ENCODE measurements at regions not wholly inside any gene's neighbourhood (a gene's known extent, or its start where the extent isn't known, plus 50 kb on each side); places are given as distances from the start of the nearest gene placed in this dataset.

DNA sequence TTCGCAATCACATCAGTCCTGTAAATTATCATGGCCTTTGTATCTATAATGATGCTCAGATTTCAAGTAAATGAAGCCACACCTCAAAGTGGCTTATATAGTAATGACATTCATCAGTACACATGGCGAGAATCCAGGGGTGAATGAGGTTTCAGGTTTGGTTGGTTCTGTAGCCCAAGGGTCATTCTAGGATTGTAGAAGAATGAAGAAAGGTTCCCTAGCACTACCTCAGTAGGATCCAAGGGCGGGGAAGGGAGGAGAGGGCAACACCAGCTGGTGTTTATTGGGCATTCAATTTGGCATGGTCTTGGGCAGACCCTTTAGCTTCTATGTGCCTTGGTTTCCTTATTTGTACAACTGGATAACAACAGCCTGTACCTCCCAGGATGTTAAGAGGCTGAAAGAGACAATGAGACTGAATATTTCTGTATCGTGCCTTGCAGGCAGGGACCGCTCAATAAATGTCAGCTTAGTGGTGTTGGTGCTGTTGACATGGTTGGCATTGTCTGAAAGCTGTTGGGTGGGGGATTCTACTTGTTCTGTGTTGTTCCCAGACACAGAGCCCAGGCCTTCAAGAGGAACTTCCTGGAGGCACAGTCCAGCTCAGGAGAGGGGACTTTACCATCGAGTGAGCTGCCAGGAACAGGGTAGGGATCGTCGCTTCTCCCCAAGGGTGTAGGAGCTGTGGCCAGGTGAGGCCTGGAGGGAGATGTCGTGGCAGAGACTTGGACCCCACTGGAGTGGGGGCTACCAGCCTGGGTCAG, 388.2 kb downstream of the PTPRU start:
- ChIA-PET POLR2A (no interaction called here), RAD21 (ENCODE audit: low non-redundant PET in 1 of 2, low total read pairs in 2 of 2, uncharacterized antibody in 2 of 2, unreplicated experiment in 2 of 2) (no interaction called here), CTCF (no interaction called here)
- Histone ChIP-seq H3K9ac (ENCODE audit: low read length) (no peak overlapping the region), H3K4me3 (replicated peaks in 1 of 2; ENCODE audit: low read depth in 1 of 2, low read length in 2 of 2) (no peak overlapping the region), H3K36me3 (ENCODE audit: control insufficient read depth in 1 of 2, insufficient read depth in 2 of 2, low read length in 2 of 2) (no peaks in the 10 kb centered on the region), H2AFZ (ENCODE audit: low read depth, low read length, poor library complexity, severe bottlenecking) (no peak overlapping the region), H3K9me3 (ENCODE audit: control insufficient read depth in 1 of 2, insufficient read depth in 1 of 2, low read depth in 1 of 2, low read length in 2 of 2) (no peaks in the 10 kb centered on the region), H3K4me1 (ENCODE audit: control insufficient read depth in 1 of 2, insufficient read depth in 2 of 2, low read length in 2 of 2) (no peaks in the 10 kb centered on the region), H3K4me2 (ENCODE audit: low read length) (no peak overlapping the region), H4K20me1 (ENCODE audit: insufficient read depth) (no peaks in the 10 kb centered on the region), H3K27me3 (ENCODE audit: insufficient read depth, low read length) (no peaks in the 10 kb centered on the region), H3K79me2 (ENCODE audit: insufficient read depth, low read length) (no peaks in the 10 kb centered on the region), H3K9me2 (ENCODE audit: insufficient read depth) (no peaks in the 10 kb centered on the region), H3K27ac (ENCODE audit: low read depth, low read length) (no peak overlapping the region)
- no TSS peak for BruUV-seq (replicated peaks)
- TF ChIP-seq CEBPB (IDR thresholded peaks at IDR 0.05; ENCODE audit: low read depth) (no peak), FOSL1 (IDR thresholded peaks at IDR 0.05; ENCODE audit: low read depth) (no peak), YY1 (IDR thresholded peaks at IDR 0.05; ENCODE audit: extremely low read depth, insufficient replicate concordance, low read depth, low read length) (no peak), ZFX (IDR thresholded peaks at IDR 0.05) (no peak), CBX3 (IDR thresholded peaks at IDR 0.05; ENCODE audit: low read depth) (no peak), SP1 (IDR thresholded peaks at IDR 0.05; ENCODE audit: low read depth) (no peak), EZH2 (IDR thresholded peaks at IDR 0.05) (no peak), RAD21 (IDR thresholded peaks at IDR 0.05; ENCODE audit: low read depth) (no peak), POLR2A (IDR thresholded peaks at IDR 0.05; ENCODE audit: borderline replicate concordance, extremely low read depth, insufficient read depth, insufficient read length) (no peak), TCF7L2 (IDR thresholded peaks at IDR 0.05; ENCODE audit: borderline replicate concordance, extremely low read depth, insufficient read depth, insufficient read length) (no peak), EZH2phosphoT487 (IDR thresholded peaks at IDR 0.05; ENCODE audit: borderline replicate concordance) (no peak), POLR2AphosphoS5 (IDR thresholded peaks at IDR 0.05; ENCODE audit: low read depth, low read length) (no peak)
- TF ChIP-seq, protein P1, sequence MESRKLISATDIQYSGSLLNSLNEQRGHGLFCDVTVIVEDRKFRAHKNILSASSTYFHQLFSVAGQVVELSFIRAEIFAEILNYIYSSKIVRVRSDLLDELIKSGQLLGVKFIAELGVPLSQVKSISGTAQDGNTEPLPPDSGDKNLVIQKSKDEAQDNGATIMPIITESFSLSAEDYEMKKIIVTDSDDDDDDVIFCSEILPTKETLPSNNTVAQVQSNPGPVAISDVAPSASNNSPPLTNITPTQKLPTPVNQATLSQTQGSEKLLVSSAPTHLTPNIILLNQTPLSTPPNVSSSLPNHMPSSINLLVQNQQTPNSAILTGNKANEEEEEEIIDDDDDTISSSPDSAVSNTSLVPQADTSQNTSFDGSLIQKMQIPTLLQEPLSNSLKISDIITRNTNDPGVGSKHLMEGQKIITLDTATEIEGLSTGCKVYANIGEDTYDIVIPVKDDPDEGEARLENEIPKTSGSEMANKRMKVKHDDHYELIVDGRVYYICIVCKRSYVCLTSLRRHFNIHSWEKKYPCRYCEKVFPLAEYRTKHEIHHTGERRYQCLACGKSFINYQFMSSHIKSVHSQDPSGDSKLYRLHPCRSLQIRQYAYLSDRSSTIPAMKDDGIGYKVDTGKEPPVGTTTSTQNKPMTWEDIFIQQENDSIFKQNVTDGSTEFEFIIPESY (IDR thresholded peaks at IDR 0.05; ENCODE audit: extremely low read depth, insufficient replicate concordance, low read length) = no peak
- intact Hi-C loops (cut with micrococcal nuclease) = no loop called here
- DNase-seq (ENCODE audit: low read depth, low spot score) (no peak), ATAC-seq (no peak)

Measured in HCT116 (cell line).